WERI-Rb-1 (cell line): ENCODE measurements at regions not wholly inside any gene's neighbourhood (a gene's known extent, or its start where the extent isn't known, plus 50 kb on each side); places are given as distances from the start of the nearest gene placed in this dataset.
"Not testable (repeated sequence)": the region's sequence is repeated elsewhere in the genome, so short reads cannot be mapped to it uniquely, and the experiment has no call there.

Source experiments
- DNase-seq: peaks from one replicate; pipeline ENCODE4 v3.0.0-alpha.2; 2020
- H3K27ac ChIP-seq: fragments of 250-450 bp; sonication (Bioruptor Pico); 2 replicates; pipeline ENCODE4 v1.5.1; 2020; ENCODE audit warnings: mild to moderate bottlenecking, moderate library complexity
- H3K27me3 ChIP-seq: fragments of 250-450 bp; sonication (Bioruptor Pico); 2 replicates; pipeline ENCODE4 v1.5.1; 2021; ENCODE audit warnings: mild to moderate bottlenecking, low read depth, moderate library complexity; ENCODE audit not compliant: insufficient read depth, severe bottlenecking
- H3K36me3 ChIP-seq: fragments of 250-450 bp; sonication (Bioruptor Pico); 2 replicates; pipeline ENCODE4 v1.5.1; 2020; ENCODE audit warnings: mild to moderate bottlenecking, moderate library complexity
- H3K4me3 ChIP-seq: 2 replicates; pipeline ENCODE4 v1.5.1; 2011; ENCODE audit warnings: low read depth, mild to moderate bottlenecking, control low read depth, low read length
- H3K9me3 ChIP-seq: fragments of 250-450 bp; sonication (Bioruptor Pico); 2 replicates; pipeline ENCODE4 v1.5.1; 2021; ENCODE audit warnings: mild to moderate bottlenecking, moderate library complexity; ENCODE audit not compliant: severe bottlenecking
- TF ChIP-seq, protein P1 (sequence below): IDR thresholded peaks from 2 replicates; pipeline ENCODE4 v1.5.1; 2011; ENCODE audit warnings: low read depth, mild to moderate bottlenecking, control low read depth, inconsistent platforms, low read length

DNA sequence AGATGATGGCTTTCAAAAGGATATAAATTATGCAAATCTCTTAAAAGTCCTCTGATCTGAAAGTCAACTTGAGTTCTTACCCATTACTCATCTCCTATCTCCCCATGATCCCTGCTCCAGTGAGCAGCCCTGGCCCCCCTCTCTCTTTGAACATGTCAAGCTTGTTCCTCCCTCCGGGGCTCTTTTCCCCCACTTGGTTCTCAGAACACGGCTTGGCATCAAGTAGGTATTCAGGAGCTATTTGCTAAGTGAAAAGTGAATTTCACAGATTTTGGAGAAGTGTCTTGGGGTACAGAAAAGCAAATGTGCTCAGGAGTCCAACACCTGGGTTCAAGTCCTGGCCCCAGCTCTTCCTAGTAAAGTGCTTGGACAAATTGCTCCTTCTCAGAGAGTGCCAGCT lies 98.3 kb upstream of the CTBP2 start:
- H3K27ac ChIP-seq, result no peak overlapping the region
- H3K36me3 ChIP-seq, result no peaks in the 10 kb centered on the region
- no peak for DNase-seq
- peaks cover 23% of the 10 kb centered on the region for H3K27me3 ChIP-seq
- TF ChIP-seq, protein P1, sequence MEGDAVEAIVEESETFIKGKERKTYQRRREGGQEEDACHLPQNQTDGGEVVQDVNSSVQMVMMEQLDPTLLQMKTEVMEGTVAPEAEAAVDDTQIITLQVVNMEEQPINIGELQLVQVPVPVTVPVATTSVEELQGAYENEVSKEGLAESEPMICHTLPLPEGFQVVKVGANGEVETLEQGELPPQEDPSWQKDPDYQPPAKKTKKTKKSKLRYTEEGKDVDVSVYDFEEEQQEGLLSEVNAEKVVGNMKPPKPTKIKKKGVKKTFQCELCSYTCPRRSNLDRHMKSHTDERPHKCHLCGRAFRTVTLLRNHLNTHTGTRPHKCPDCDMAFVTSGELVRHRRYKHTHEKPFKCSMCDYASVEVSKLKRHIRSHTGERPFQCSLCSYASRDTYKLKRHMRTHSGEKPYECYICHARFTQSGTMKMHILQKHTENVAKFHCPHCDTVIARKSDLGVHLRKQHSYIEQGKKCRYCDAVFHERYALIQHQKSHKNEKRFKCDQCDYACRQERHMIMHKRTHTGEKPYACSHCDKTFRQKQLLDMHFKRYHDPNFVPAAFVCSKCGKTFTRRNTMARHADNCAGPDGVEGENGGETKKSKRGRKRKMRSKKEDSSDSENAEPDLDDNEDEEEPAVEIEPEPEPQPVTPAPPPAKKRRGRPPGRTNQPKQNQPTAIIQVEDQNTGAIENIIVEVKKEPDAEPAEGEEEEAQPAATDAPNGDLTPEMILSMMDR, result no peak
- H3K4me3 ChIP-seq, result no peak overlapping the region
- H3K9me3 ChIP-seq, result no peaks in the 10 kb centered on the region

DNA sequence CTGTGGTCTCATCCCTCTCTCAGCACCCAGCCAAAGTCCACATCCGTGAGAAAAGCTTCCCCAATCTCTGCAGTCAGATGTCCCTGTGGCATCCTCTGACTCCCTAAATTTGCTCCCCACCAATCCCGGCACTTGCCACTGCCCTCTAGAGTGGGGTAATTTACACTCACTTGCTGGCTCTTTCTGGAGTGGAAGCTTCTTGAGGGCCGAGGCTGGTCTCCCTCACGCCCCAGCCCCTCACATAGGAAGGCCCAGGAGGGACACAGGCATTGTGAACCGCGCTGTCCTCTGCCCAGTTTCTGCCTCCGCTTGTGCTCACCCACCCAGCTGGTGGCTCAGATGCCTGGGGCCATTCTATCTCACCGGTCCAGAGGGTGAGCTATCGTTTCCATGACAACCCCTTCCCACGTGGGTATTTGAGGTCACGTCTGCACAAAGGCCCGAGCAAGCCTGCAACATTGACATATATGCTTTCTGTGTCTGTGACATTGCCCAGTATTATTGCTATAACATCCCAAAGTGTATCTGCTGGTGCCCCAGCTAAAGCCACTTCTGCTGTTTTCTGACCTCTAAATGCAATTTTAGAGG lies 97.3 kb upstream of the CTBP2 start:
- TF ChIP-seq, protein P1, result no peak
- no peaks in the 10 kb centered on the region for H3K9me3 ChIP-seq
- H3K27ac ChIP-seq, result no peak overlapping the region
- no peak overlapping the region for H3K4me3 ChIP-seq
- DNase-seq, result no peak
- H3K36me3 ChIP-seq, result no peaks in the 10 kb centered on the region
- H3K27me3 ChIP-seq, result peaks cover 16% of the 10 kb centered on the region

- Histone ChIP-seq H3K4me3 (no peak overlapping the region), H3K9me3 (peaks cover 8% of the 10 kb centered on the region), H3K27ac (no peak overlapping the region), H3K27me3 (peaks cover 16% of the 10 kb centered on the region), H3K36me3 (no peaks in the 10 kb centered on the region)
- TF ChIP-seq, protein P1, result no peak
- no peak for DNase-seq
Observed at GRCh38 chr10:125256026-125256425, 95.7 kb upstream of the CTBP2 start.

DNA sequence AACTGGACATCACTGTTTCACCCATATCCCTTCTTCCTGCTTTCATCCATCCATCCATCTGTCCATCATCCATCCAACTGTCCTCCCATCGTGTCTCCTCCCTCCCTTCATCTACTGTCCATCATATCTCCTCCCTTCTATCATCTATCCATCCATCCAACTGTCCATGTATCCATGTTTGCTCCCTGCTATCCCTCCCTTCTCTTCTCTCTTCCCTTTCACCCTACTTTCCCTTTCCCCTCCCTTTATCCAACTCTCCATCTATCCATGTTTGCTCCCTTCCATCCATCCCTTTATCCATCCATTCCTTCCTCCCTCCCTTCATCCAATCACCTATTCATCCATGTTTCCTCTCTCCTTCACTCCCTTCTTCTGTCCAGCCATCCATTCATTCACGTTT lies 92.6 kb upstream of the CTBP2 start:
- Histone ChIP-seq H3K27ac (no peak overlapping the region), H3K4me3 (no peak overlapping the region), H3K36me3 (no peaks in the 10 kb centered on the region), H3K9me3 (peaks cover 11% of the 10 kb centered on the region), H3K27me3 (peaks cover 17% of the 10 kb centered on the region)
- TF ChIP-seq, protein P1, result no peak
- no peak for DNase-seq

- H3K36me3 ChIP-seq, H3K4me3 ChIP-seq, H3K27ac ChIP-seq, DNase-seq: not testable (repeated sequence)
- Histone ChIP-seq H3K27me3 (peaks cover 31% of the 10 kb centered on the region), H3K9me3 (peaks cover 11% of the 10 kb centered on the region)
Observed at GRCh38 chr10:125250834-125251233, 90.5 kb upstream of the CTBP2 start.

DNA sequence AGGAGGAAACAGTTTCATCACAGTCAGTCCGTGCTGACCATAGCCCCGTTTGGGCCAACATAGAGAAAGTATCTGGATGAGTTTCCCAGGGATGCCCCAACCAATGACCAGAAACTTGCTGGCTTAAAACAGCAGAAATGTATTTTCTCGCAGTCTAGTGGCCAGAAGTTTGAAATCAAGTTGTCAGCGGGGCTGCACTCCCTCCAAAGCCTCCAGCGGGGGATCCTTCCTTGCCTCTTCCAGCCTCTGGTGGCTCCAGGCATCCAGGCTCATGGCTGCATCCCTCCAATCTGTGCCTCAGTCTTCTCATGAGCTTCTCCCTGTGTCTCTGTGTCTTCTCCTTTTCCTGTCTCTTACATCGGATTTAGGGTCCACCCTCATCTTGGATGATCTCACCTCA lies 89.6 kb upstream of the CTBP2 start:
- Histone ChIP-seq H3K4me3 (no peak overlapping the region), H3K27me3 (peaks cover 31% of the 10 kb centered on the region), H3K27ac (no peak overlapping the region), H3K9me3 (peaks cover 11% of the 10 kb centered on the region), H3K36me3 (no peaks in the 10 kb centered on the region)
- no peak for DNase-seq
- TF ChIP-seq, protein P1, result no peak
